ENCODE measurements at regions not wholly inside any gene's neighbourhood (a gene's known extent, or its start where the extent isn't known, plus 50 kb on each side); places are given as distances from the start of the nearest gene placed in this dataset.

DNA sequence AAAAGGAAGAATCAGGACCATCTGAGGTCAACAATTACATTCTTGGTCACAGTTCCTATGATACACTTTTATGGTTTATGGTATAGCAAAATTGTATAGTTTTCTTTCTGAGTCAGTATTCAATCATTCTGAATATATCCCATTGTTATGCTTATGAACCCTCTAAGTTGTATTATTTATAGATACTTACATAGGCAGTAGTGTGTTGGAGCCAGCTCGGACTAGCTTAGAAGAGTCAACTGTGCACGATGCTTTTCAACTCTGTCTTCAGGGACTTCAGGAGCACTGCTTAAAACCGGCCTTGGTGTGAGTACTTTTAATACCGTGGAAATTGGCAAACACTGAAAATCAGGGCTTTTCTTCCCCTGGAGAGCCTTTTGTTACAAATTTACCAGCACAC is 215.7 kb downstream of the IKZF2 start:
- FAIRE-seq, result no peak

DNA sequence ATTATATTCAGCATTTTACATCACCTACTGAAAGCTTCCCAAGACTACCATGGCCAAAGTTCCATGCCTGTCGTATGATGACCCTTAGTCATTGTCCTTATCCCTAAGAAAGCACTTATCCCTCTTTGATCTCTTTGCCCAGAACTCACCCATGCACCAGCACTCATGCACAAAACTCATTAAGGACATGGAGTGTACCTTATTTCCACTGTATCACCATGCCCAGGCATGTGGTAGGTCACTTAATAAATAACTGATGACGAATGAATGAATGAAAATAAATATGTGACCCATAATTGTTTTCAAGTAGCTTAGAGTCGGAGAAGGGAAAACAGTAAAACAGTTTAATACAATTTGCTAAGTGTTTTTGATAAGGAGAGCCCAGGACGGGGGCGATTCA is 220.1 kb downstream of the IKZF2 start:
- DNase-seq (ENCODE audit: insufficient read length, low spot score) (no peak), FAIRE-seq (no peak)
- TF ChIP-seq, protein P1, sequence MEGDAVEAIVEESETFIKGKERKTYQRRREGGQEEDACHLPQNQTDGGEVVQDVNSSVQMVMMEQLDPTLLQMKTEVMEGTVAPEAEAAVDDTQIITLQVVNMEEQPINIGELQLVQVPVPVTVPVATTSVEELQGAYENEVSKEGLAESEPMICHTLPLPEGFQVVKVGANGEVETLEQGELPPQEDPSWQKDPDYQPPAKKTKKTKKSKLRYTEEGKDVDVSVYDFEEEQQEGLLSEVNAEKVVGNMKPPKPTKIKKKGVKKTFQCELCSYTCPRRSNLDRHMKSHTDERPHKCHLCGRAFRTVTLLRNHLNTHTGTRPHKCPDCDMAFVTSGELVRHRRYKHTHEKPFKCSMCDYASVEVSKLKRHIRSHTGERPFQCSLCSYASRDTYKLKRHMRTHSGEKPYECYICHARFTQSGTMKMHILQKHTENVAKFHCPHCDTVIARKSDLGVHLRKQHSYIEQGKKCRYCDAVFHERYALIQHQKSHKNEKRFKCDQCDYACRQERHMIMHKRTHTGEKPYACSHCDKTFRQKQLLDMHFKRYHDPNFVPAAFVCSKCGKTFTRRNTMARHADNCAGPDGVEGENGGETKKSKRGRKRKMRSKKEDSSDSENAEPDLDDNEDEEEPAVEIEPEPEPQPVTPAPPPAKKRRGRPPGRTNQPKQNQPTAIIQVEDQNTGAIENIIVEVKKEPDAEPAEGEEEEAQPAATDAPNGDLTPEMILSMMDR (IDR thresholded peaks at IDR 0.05; ENCODE audit: insufficient read depth, missing control alignments), result no peak

More for the DNA sequence above, 215.7 kb downstream of the IKZF2 start:
- TF ChIP-seq, protein P1 (IDR thresholded peaks at IDR 0.05; ENCODE audit: insufficient read depth, missing control alignments), result no peak
- DNase-seq (ENCODE audit: insufficient read length, low spot score), result no peak

DNA sequence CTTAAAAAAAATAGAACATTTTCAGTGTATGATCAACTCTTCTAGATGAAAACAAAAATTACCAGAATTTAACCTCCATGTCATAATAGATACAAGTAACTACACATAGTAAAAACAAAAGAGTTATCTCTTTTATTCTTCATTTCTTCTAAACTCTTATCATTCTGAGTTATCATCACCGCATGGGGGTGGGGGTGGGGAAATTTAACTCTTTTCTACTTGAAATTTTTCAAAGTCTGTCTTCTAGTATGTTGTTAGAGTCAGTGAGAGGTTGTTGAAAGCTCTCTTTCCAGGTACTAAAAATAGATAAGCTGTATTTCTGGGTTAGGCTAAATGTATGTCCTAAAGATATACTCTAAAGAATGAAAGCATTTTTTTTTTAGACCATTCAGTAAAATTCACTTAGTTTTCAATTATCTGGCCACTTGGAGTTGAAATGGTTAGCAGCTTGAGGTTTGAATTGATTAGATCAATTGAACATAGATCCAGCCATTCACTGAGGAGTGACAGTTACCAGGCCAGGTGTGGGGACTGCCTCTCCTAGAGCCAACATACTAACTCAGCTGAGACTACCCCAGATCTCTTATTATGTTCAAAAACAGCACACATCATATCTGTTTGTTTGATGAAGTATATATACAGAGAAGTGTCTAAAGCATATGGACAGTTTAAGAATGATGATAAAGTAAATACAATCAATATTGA is 220.7 kb downstream of the IKZF2 start:
- no peak for DNase-seq (ENCODE audit: insufficient read length, low spot score)
- FAIRE-seq, result no peak
- TF ChIP-seq, protein P1 (IDR thresholded peaks at IDR 0.05; ENCODE audit: insufficient read depth, missing control alignments), result no peak

DNA sequence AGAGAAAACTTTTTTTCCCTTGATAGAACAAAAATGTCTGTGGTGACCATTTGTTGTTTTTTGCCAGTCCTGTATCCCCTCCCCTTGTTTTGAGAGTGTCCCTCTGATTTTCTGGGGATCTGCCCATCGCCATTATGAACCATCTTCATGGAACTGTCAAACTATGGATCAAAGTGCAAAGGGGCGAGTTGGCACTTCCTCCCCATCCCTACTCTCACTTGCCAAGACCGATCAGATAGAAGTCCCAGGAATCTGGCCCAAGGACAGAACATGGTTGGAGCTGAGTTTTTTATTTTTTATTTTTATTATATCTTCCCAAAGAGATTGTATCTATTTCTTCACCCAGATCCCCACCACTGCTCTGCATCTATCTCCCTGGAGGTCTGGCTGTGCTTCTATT is 221.4 kb downstream of the IKZF2 start:
- FAIRE-seq, result no peak
- TF ChIP-seq, protein P1 (IDR thresholded peaks at IDR 0.05; ENCODE audit: insufficient read depth, missing control alignments), result no peak
- DNase-seq (ENCODE audit: insufficient read length, low spot score), result no peak

DNA sequence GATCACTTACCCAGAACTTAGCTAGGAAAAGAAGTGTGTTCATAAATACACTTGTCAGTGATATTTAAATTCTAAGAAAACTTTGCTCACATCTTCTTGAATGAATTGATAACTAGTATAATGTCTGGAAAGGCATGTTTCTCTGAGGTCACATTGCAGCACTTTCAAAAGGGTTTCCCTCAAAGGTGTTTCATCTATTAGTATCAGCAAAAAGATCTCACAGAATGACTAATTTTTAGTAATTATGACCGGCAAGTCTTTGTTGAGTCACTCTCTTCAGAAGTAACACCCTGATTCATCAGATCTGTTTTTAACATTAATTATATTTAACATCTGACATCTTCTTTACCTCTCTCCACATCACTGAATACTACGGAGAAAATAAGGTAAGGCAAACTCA is 222.3 kb downstream of the IKZF2 start:
- DNase-seq (ENCODE audit: insufficient read length, low spot score) (no peak), FAIRE-seq (no peak)
- TF ChIP-seq, protein P1 (IDR thresholded peaks at IDR 0.05; ENCODE audit: insufficient read depth, missing control alignments), result no peak

DNA sequence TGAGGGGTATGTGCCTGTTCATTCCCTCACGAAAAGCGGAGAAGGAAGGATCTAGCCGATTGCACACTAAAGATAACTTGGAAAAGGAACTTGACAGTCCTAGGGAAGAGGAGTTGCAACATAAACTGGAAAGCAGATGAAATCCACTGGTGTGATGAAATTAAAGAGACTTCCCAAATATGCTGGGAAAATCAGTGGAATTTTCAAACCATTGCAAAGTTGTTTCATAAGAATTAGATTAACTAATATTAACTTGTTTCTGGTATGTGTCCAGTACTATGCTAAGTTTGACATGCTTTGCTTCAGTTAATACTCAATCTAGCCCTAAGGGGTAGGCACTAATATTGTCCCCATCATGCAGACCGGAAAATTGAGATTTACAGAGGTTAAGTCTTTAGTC is 222.7 kb downstream of the IKZF2 start:
- FAIRE-seq, result no peak

DNA sequence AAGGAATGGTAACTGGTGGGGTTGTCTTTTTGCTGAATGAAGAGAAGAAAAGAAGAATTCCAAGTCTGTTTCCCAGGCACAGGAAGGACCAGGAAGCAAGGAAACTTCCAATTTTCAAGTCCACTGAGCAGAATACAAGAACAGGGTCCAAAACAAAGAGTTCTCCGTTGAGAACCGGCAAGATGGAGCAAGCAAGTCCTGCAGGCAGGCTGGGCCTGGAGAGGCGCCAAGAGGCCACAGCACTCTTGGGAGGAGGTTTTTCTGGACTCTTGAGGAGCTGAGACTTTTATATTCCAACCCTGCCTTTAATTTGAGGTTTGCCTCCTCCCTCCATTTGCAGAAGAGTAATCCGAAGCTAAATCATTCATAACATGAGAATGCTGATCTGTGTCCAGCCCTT is 224.5 kb downstream of the IKZF2 start:
- FAIRE-seq (no peak), DNase-seq (ENCODE audit: insufficient read length, low spot score) (no peak)
- TF ChIP-seq, protein P1 (IDR thresholded peaks at IDR 0.05; ENCODE audit: insufficient read depth, missing control alignments), result no peak

More for the DNA sequence above, 222.7 kb downstream of the IKZF2 start:
- no peak for DNase-seq (ENCODE audit: insufficient read length, low spot score)
- TF ChIP-seq, protein P1 (IDR thresholded peaks at IDR 0.05; ENCODE audit: insufficient read depth, missing control alignments), result no peak

All from D721Med (cell line).